ENCODE measurements at regions not wholly inside any gene's neighbourhood (a gene's known extent, or its start where the extent isn't known, plus 50 kb on each side); places are given as distances from the start of the nearest gene placed in this dataset.

- Histone ChIP-seq H3K4me1 (no peaks in the 10 kb centered on the region), H3K36me3 (no peaks in the 10 kb centered on the region), H3K4me3 (no peak overlapping the region), H3K27ac (no peak overlapping the region), H3K27me3 (no peaks in the 10 kb centered on the region), H3K9me3 (no peaks in the 10 kb centered on the region)
- intact Hi-C loops (cut with DNase I) = no loop called here
- TF ChIP-seq CTCF (IDR thresholded peaks at IDR 0.05) (no peak), POLR2A (IDR thresholded peaks at IDR 0.05) (no peak)
- 65 to 83% methylated on average over 5 of the region's 5 CpGs for WGBS, 2 donors
- no peak for DNase-seq
Observed at GRCh38 chr3:4150816-4151215, 152.4 kb upstream of the SETMAR start.

DNA sequence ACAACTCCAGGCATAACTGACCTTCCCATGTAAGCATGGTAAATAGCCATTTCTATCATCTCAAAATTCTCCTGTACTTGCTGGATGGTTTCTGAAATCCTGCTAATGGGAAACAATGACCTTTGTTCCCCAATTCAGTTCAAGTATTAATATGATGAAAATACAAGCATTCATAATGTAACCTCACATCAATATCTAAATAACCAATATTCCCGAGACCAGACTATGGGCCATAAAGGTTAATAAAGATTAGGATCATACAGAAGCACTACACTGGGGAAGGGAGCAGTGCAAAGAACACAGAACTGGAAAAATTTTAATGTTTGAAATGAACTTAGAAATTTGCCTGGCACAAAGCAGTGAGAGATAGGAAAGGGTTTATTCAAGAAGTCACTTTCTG, 151.3 kb upstream of the SETMAR start:
- intact Hi-C loops (cut with DNase I) = no loop called here
- DNase-seq = no peak
- Histone ChIP-seq H3K4me1 (no peaks in the 10 kb centered on the region), H3K4me3 (no peak overlapping the region), H3K9me3 (no peaks in the 10 kb centered on the region), H3K27me3 (no peaks in the 10 kb centered on the region), H3K27ac (no peak overlapping the region), H3K36me3 (no peaks in the 10 kb centered on the region)
- WGBS, 2 donors = 82 to 90% methylated on average over 1 of the region's 1 CpG
- TF ChIP-seq CTCF (IDR thresholded peaks at IDR 0.05) = no peak
- TF ChIP-seq POLR2A (IDR thresholded peaks at IDR 0.05) = no peak

DNA sequence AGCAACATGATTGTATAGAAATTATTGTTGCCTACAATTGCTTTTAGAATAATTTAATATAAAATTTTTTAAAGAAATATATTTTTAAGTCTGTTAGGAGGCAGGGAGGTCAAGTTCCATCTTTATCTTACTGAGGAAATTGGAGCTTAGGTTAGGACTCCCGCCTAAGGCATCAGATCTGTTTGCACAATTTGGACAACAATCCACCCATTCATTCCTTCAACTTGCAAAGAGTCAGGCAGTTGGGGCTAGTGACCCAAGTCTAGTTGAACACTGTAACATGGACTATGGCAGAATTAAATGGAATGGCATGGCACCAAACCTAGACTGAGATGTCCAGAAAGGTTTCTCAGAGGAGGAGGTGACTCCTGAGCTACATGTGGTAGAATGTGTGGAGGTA, 149.4 kb upstream of the SETMAR start:
- DNase-seq = no peak
- WGBS, 2 donors = 50 to 78% methylated on average over 1 of the region's 1 CpG
- TF ChIP-seq POLR2A (IDR thresholded peaks at IDR 0.05) = no peak
- TF ChIP-seq CTCF (IDR thresholded peaks at IDR 0.05) = no peak
- Histone ChIP-seq H3K4me3 (no peak overlapping the region), H3K27me3 (no peaks in the 10 kb centered on the region), H3K4me1 (no peaks in the 10 kb centered on the region), H3K36me3 (no peaks in the 10 kb centered on the region), H3K27ac (no peak overlapping the region), H3K9me3 (no peaks in the 10 kb centered on the region)
- intact Hi-C loops (cut with DNase I) = no loop called here

GRCh38 chr3:4158329-4158728, 144.8 kb upstream of the SETMAR start:
- H3K27me3 ChIP-seq = no peaks in the 10 kb centered on the region
- WGBS, 2 donors = 79 to 85% methylated on average over 2 of the region's 2 CpGs
- H3K4me1 ChIP-seq = no peaks in the 10 kb centered on the region
- no peaks in the 10 kb centered on the region for H3K9me3 ChIP-seq
- no peak overlapping the region for H3K27ac ChIP-seq
- no peak overlapping the region for H3K4me3 ChIP-seq
- TF ChIP-seq CTCF (IDR thresholded peaks at IDR 0.05) (no peak), POLR2A (IDR thresholded peaks at IDR 0.05) (no peak)
- no peak for DNase-seq
- intact Hi-C loops (cut with DNase I) = no loop called here
- H3K36me3 ChIP-seq = no peaks in the 10 kb centered on the region

GRCh38 chr3:4162096-4162495, 141.1 kb upstream of the SETMAR start:
- no peak for DNase-seq
- Histone ChIP-seq H3K27ac (no peak overlapping the region), H3K27me3 (no peaks in the 10 kb centered on the region), H3K4me3 (no peak overlapping the region), H3K9me3 (no peaks in the 10 kb centered on the region), H3K4me1 (no peaks in the 10 kb centered on the region), H3K36me3 (no peaks in the 10 kb centered on the region)
- no peak for TF ChIP-seq CTCF (IDR thresholded peaks at IDR 0.05)
- no peak for TF ChIP-seq POLR2A (IDR thresholded peaks at IDR 0.05)
- intact Hi-C loops (cut with DNase I) = no loop called here
- WGBS, 2 donors = 60% methylated on average over 1 of the region's 1 CpG; no CpG with 5 or more reads in 1 of the 2 donors

All from esophagus squamous epithelium (tissue), 5 donors.